ENCODE measurements at regions not wholly inside any gene's neighbourhood (a gene's known extent, or its start where the extent isn't known, plus 50 kb on each side); places are given as distances from the start of the nearest gene placed in this dataset.

- TF ChIP-seq POLR2A (IDR thresholded peaks at IDR 0.05; ENCODE audit: low read depth) (no peak), CTCF (IDR thresholded peaks at IDR 0.05) (no peak)
These were observed 72.4 kb downstream of the FOXF2 start for GRCh38 chr6:1461736-1462135.
